ENCODE measurements at regions not wholly inside any gene's neighbourhood (a gene's known extent, or its start where the extent isn't known, plus 50 kb on each side); places are given as distances from the start of the nearest gene placed in this dataset.

- no peak for TF ChIP-seq CTCF (IDR thresholded peaks at IDR 0.05)
- no peak for TF ChIP-seq POLR2AphosphoS5 (IDR thresholded peaks at IDR 0.05; ENCODE audit: low read depth, low read length)
Measured at GRCh38 chr3:146313031-146313745, 62.3 kb upstream of the PLSCR4 start.

Data from Panc1 (cell line).